Left ventricle myocardium inferior (tissue), 1 donor: ENCODE measurements at regions not wholly inside any gene's neighbourhood (a gene's known extent, or its start where the extent isn't known, plus 50 kb on each side); places are given as distances from the start of the nearest gene placed in this dataset.

Experiments used
- DNase-seq: peaks from one replicate; pipeline ENCODE4 v3.0.0-alpha.2; 2020
- H3K27ac ChIP-seq: fragments of 200-600 bp; replicated peaks from 2 replicates; pipeline ENCODE4 v1.8.0; 2021
- H3K27me3 ChIP-seq: fragments of 200-600 bp; 2 replicates; pipeline ENCODE4 v1.8.0; 2021; ENCODE audit warnings: low read depth
- H3K36me3 ChIP-seq: fragments of 200-600 bp; 2 replicates; pipeline ENCODE4 v1.8.0; 2021
- H3K4me1 ChIP-seq: fragments of 200-600 bp; 2 replicates; pipeline ENCODE4 v1.8.0; 2021
- H3K4me3 ChIP-seq: fragments of 200-600 bp; 2 replicates; pipeline ENCODE4 v1.8.0; 2021; ENCODE audit warnings: mild to moderate bottlenecking, moderate library complexity
- H3K9me3 ChIP-seq: fragments of 200-600 bp; replicated peaks from 2 replicates; pipeline ENCODE4 v1.8.0; 2021
- intact Hi-C: fragments of 100-400 bp; cut with micrococcal nuclease; formaldehyde crosslinking; loops from one replicate; pipeline ENCODE4 v1.11.0; 2022
- TF ChIP-seq, protein P1 (sequence below): fragments of 200-600 bp; IDR thresholded peaks from 2 replicates; pipeline ENCODE4 v1.8.0; 2021; ENCODE audit warnings: antibody characterized with exemption, mild to moderate bottlenecking, borderline replicate concordance
- donor health status: DM: no; HTN: yes; CAD: no; lungs with severe emphysema.

DNA sequence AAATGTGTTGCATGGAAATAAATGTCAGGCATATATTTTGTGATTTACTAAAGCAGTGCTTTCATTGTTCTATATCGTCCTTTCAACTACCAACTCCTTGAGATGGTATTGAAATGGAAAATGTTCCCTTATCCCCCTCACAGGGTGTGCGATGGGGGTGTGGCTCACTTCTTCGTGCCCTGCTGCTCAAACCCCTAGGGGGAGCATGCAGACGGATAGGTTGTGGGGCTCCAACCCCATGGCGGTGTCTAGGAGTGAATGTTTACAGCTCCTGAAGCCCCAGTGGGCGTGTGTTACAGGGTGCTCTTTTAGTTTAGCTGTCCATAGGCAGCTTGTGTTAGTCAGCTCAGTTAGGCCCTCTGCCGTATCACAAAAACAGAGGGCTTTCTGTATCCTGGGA lies 287.7 kb upstream of the EMCN start:
- Histone ChIP-seq H3K27ac (no peak overlapping the region), H3K4me3 (no peak overlapping the region), H3K36me3 (no peaks in the 10 kb centered on the region), H3K9me3 (peaks cover 5% of the 10 kb centered on the region), H3K27me3 (no peaks in the 10 kb centered on the region), H3K4me1 (no peaks in the 10 kb centered on the region)
- TF ChIP-seq, protein P1, sequence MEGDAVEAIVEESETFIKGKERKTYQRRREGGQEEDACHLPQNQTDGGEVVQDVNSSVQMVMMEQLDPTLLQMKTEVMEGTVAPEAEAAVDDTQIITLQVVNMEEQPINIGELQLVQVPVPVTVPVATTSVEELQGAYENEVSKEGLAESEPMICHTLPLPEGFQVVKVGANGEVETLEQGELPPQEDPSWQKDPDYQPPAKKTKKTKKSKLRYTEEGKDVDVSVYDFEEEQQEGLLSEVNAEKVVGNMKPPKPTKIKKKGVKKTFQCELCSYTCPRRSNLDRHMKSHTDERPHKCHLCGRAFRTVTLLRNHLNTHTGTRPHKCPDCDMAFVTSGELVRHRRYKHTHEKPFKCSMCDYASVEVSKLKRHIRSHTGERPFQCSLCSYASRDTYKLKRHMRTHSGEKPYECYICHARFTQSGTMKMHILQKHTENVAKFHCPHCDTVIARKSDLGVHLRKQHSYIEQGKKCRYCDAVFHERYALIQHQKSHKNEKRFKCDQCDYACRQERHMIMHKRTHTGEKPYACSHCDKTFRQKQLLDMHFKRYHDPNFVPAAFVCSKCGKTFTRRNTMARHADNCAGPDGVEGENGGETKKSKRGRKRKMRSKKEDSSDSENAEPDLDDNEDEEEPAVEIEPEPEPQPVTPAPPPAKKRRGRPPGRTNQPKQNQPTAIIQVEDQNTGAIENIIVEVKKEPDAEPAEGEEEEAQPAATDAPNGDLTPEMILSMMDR = no peak
- no peak for DNase-seq
- intact Hi-C loops = no loop called here

DNA sequence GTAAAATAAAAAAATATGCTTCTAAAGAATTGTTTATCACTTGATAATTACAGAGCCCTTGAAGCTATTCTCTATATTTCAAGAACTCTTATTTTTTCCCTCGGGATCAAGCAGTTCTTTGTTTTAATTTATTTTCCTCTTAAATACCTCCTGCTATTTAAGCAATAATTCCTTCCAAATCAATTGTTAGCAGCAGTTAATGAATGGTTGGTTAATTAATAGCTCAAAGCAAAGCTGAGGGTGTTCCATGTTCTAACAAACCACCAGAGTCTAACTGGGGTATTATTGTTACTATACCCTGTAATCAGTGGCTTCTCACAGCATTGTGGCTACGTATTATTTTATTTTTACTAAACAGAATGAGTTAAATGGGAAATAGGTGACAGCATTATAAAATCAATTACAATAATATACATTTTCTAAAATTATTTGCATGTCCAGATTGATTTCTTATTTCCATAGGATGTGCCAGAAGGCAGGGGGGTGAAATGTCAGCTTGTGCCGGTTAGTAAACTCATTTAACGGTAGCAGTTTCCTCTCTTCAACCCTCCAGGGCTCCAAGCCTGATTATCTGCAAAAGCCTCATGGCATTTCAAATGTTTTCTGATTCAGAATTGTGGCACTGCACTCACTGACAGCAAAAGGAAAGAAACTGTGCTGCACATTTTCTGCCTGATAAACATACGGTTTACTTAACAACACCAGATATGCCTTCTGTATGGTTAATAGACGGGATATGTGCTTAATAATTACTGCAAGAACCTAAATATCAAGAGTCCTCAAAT lies 286.9 kb upstream of the EMCN start:
- intact Hi-C loops = no loop called here
- no peaks in the 10 kb centered on the region for H3K27me3 ChIP-seq
- H3K36me3 ChIP-seq = no peaks in the 10 kb centered on the region
- DNase-seq = no peak
- peaks cover 5% of the 10 kb centered on the region for H3K9me3 ChIP-seq
- H3K4me1 ChIP-seq = no peaks in the 10 kb centered on the region
- no peak overlapping the region for H3K4me3 ChIP-seq
- TF ChIP-seq, protein P1 = no peak
- H3K27ac ChIP-seq = no peak overlapping the region

DNA sequence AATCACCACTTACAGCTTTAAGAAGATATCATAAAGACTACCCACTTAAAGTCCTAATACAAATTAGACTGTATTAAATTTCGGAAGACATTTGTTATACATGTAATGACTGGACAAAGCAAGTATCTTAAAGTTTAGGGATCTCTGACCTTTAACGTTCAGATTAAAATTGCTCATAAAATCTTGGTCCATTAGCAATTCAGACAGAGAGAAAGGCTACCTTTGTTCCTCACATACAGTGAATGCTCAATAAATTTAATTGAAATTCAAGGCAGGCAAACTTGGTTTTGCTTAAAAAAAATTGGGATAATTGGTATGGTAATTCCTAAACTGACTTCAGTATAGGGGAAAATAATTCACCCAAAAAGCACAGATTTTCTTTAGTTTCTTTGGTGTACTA lies 285.9 kb upstream of the EMCN start:
- intact Hi-C loops = no loop called here
- Histone ChIP-seq H3K27ac (no peak overlapping the region), H3K4me1 (no peaks in the 10 kb centered on the region), H3K36me3 (no peaks in the 10 kb centered on the region), H3K27me3 (no peaks in the 10 kb centered on the region), H3K9me3 (peaks cover 5% of the 10 kb centered on the region), H3K4me3 (no peak overlapping the region)
- TF ChIP-seq, protein P1 = no peak
- DNase-seq = no peak

DNA sequence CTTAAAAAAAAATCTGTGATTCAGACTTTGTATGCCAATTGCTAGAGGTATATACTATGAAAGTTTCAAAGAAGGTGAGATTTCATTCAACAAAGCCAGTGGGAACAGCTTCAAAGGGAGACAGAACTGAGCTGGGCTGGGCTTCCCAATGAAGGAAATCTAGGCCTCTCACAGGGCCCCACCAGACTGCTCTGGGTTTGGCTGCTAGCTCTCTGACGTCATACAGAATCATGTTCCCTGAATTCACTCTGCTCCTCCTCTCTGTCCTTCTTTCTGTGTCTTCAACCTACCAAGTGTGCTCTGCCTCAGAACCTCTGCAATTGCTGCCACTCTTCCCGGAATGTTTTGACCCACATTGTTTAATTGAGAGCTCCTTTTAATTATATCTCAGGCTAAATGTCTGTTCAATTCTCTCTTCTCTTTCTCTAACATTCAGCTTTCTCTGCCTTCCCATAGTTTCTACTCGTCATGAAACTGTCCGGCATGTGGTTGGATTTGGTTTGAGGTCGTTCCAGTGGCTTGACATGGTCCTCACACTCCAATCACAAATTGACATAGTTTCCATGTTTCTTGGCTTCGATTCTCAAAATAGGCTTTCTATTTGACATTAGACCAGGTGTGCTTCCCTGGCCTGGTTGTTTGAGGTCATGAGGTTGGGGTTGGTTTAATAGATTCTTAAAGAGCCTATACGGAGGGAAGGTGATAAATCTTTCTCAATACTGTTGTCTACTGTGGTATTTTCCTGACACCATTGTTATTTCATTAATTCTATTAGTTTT lies 282.1 kb upstream of the EMCN start:
- no peaks in the 10 kb centered on the region for H3K4me1 ChIP-seq
- H3K27me3 ChIP-seq = no peaks in the 10 kb centered on the region
- peaks cover 5% of the 10 kb centered on the region for H3K9me3 ChIP-seq
- intact Hi-C loops = no loop called here
- no peaks in the 10 kb centered on the region for H3K36me3 ChIP-seq
- TF ChIP-seq, protein P1 = no peak
- no peak overlapping the region for H3K27ac ChIP-seq
- DNase-seq = no peak
- H3K4me3 ChIP-seq = no peak overlapping the region

DNA sequence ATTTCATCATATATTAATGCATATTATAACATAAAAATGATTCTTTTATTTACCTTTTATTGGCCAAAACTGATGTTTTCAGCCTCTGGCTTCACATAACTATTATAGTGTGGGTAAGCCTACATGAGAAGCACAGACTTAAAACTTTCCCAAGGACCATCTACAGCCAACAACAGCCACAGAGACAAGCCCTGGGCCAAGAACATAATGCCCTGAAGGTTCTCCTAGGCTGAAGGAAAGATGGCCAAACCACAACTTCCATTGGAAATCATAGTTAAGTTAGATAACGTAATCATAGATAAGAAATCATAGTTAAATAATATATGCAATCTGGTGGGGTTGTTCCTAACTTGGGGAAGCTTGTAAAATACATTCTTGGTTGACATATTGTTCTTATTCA lies 280.0 kb upstream of the EMCN start:
- no peaks in the 10 kb centered on the region for H3K4me1 ChIP-seq

More for the DNA sequence above, 280.0 kb upstream of the EMCN start:
- H3K9me3 ChIP-seq = peaks cover 3% of the 10 kb centered on the region
- no peak overlapping the region for H3K27ac ChIP-seq
- H3K27me3 ChIP-seq = no peaks in the 10 kb centered on the region
- no peak for DNase-seq
- H3K36me3 ChIP-seq = no peaks in the 10 kb centered on the region
- no peak overlapping the region for H3K4me3 ChIP-seq
- TF ChIP-seq, protein P1 = no peak
- intact Hi-C loops = no loop called here
